AG10803 (cell line): ENCODE measurements at regions not wholly inside any gene's neighbourhood (a gene's known extent, or its start where the extent isn't known, plus 50 kb on each side); places are given as distances from the start of the nearest gene placed in this dataset.

Experiments used
- DNase-seq: peaks from one replicate; pipeline ENCODE4 v3.0.0; 2010; ENCODE audit warnings: low read depth
- H3K4me3 ChIP-seq: 2 replicates; pipeline ENCODE4 v1.5.1; 2011; ENCODE audit warnings: mild to moderate bottlenecking, low read length, control low read depth
- CTCF ChIP-seq: conservative IDR thresholded peaks from 2 replicates; pipeline ENCODE4 v1.5.1; 2011; ENCODE audit warnings: mild to moderate bottlenecking, low read length, control low read depth, inconsistent platforms

DNA sequence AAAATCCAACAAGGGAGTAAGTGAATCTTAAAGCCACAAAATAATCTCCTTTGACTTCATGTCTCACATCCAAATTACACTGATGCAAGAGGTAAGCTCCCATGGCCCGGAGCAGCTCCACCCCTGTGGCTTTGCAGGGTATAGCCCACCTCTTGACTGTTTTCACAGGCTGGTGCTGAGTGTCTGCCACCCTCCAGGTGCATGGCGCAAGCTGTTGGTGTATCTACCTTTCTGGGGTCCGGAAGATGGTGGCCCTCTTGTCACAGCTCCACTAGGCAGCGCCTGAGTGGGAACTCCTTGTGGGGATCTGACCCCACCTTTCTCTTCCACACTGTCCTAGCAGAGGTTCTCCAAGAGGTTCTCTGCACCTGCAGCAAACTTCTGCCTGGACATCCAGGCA, 1051.1 kb upstream of the CDH6 start:
- no peak for TF ChIP-seq CTCF

GRCh38 chr5:30121043-30121442, 1072.4 kb upstream of the CDH6 start:
- TF ChIP-seq CTCF = no peak
- no peak for DNase-seq
- H3K4me3 ChIP-seq = no peak overlapping the region

More for the DNA sequence above, 1051.1 kb upstream of the CDH6 start:
- DNase-seq = no peak
- no peak overlapping the region for H3K4me3 ChIP-seq

DNA sequence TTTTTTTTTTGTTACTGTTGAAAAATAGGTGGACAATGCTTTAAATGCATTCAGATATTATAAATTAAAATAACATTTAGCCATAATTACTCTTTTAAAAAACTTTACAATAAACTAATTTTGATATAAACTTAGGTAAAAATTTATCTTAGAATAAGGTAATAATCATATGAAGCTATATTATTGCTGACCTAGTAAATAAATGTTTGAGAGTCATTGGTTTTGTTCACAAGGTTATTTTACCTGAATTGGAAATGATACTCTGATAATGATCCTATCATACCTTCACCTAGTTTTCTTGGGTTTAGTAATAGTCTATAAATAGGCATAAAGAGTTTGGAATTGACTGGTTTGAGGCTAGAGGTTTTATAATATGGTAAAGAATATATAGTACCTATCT, 1076.4 kb upstream of the CDH6 start:
- TF ChIP-seq CTCF = no peak
- no peak for DNase-seq
- no peak overlapping the region for H3K4me3 ChIP-seq

DNA sequence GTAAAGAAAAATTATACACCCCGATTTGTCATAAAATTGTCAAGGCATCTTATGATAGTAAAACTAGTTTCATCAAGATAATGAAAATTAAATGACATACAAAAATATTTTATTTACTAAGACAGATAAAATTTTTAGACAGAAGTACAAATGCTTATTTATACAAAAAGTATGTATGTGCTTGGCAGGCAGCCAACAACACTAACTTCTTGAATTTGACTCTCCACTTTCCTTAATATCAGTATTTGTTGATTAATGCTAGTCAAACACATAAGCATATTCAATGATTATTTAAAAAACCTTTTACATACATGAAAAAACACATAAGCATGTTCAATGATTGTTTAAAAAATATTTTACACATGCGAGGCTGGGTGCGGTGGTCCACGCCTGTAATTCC, 1079.9 kb upstream of the CDH6 start:
- TF ChIP-seq CTCF = no peak
- DNase-seq = no peak

DNA sequence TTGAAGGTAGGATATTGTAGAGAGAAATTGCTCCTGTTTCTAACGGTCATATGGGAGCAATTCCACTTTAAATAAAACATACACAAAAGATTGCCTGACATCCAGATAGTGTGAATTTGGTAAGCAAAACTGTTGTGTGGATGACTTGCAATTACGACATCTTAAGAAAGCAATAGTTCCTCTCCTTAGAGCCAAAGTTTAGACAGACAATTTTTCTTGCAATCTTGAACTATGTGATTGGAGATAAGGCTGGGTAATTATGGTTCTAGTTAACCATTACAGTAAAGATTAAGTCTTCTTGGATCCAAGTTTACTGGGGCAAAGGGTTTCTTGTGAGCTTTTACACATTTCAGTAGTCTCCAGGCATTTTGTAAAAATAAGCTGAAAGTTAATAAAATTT, 1080.6 kb upstream of the CDH6 start:
- DNase-seq = no peak
- TF ChIP-seq CTCF = no peak
- H3K4me3 ChIP-seq = no peak overlapping the region

More for the DNA sequence above, 1079.9 kb upstream of the CDH6 start:
- H3K4me3 ChIP-seq = no peak overlapping the region

- H3K4me3 ChIP-seq = no peak overlapping the region
- DNase-seq = no peak
- TF ChIP-seq CTCF = no peak
Observed at GRCh38 chr5:30108051-30108450, 1085.4 kb upstream of the CDH6 start.

DNA sequence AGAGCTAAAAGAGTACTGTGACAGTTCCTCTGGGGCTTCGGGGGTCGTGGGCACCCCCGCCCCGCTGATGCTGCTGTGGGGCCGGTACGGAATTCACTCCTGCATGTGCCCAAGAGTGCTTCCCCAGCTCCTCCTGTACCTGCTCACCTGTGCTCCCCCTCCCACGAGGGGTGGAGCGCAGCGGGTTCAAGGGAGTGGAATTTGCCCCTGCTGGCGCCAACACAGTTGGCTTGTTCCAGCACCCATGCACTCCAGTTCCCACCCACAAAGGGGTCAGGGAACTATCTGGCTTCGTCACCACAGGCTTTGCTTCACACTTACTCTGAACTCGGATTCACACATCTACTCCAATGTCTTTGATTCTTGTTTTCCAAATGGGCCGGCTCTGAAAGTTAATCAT, 1086.9 kb upstream of the CDH6 start:
- no peak overlapping the region for H3K4me3 ChIP-seq
- TF ChIP-seq CTCF = no peak
- no peak for DNase-seq
